ENCODE measurements at regions not wholly inside any gene's neighbourhood (a gene's known extent, or its start where the extent isn't known, plus 50 kb on each side); places are given as distances from the start of the nearest gene placed in this dataset.
A peak's percentile ranks its signal among the peaks of the same experiment; 100 is the strongest.
"Not testable (repeated sequence)": the region's sequence is repeated elsewhere in the genome, so short reads cannot be mapped to it uniquely, and the experiment has no call there.

- intact Hi-C loops (cut with DNase I): no loop called here
- H3K4me1 ChIP-seq: peaks cover 0 to 14% (median 0%) of the 10 kb centered on the region in 12 donors
- ATAC-seq (no peak), DNase-seq (no peak)
- H3K36me3 ChIP-seq: no peaks in the 10 kb centered on the region
- no peak for TF ChIP-seq CTCF (IDR thresholded peaks at IDR 0.05)
- TF ChIP-seq POLR2A (IDR thresholded peaks at IDR 0.05): no peak
- H3K4me3 ChIP-seq: no peak overlapping the region
- H3K9me3 ChIP-seq: peaks cover 0 to 11% (median 4%) of the 10 kb centered on the region in 12 donors
- 54 to 63% (median 61%) methylated on average over 2 of the region's 2 CpGs for WGBS, 4 donors
- H3K27me3 ChIP-seq: no peaks in the 10 kb centered on the region
- no peak overlapping the region for H3K27ac ChIP-seq
Measured at GRCh38 chr13:79932556-79932955, 408.4 kb downstream of the SPRY2 start.

DNA sequence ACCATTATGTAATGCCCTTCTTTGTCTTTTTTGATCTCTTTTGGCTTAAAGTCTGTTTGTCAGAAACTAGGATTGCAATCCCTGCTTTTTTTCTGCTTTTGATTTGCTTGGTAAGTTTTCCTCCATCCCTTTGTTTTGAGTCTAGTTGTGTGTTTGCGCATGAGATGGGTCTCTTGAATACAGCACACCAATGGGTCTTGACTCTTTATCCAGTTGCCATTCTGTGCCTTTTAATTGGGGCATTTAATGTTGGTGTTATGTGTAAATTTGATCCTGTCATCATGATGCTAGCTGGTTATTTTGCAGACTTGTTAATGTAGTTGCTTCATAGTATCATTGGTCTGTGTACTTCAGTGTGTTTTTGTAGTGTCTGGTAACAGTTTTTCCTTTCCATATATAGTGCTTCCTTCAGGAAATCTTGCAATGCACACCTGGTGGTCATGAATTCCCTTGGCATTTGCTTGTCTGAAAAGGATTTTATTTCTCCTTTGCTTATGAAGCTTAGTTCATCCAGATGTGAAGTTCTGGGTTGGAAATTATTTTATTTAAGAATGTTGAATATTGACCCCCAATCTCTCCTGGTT, 416.9 kb downstream of the SPRY2 start:
- H3K4me3 ChIP-seq; intact Hi-C loops (cut with DNase I); H3K27me3 ChIP-seq; DNase-seq; H3K36me3 ChIP-seq; H3K4me1 ChIP-seq; H3K27ac ChIP-seq; ATAC-seq: not testable (repeated sequence)
- whole genome bisulfite sequencing, 4 donors: 94 to 100% (median 99%) methylated on average over 1 of the region's 1 CpG
- peaks cover 0 to 54% (median 13%) of the 10 kb centered on the region in 12 donors for H3K9me3 ChIP-seq

- TF ChIP-seq CTCF (IDR thresholded peaks at IDR 0.05) (no peak), POLR2A (IDR thresholded peaks at IDR 0.05) (no peak)
- Histone ChIP-seq H3K4me3 (no peak overlapping the region), H3K27ac (peak overlapping the region in 2 of 12 donors; percentile 5 to 27), H3K36me3 (no peaks in the 10 kb centered on the region), H3K27me3 (no peaks in the 10 kb centered on the region), H3K9me3 (peaks cover 0 to 39% (median 12%) of the 10 kb centered on the region in 12 donors), H3K4me1 (peaks cover 0 to 20% (median 8%) of the 10 kb centered on the region in 12 donors)
- WGBS, 4 donors: 51 to 73% (median 63%) methylated on average over 2 of the region's 2 CpGs
- ATAC-seq (peak in 1 of 4 donors; percentile 54), DNase-seq (no peak)
- intact Hi-C loops (cut with DNase I): no loop called here
Measured at GRCh38 chr13:79919091-79919490, 421.8 kb downstream of the SPRY2 start.

DNA sequence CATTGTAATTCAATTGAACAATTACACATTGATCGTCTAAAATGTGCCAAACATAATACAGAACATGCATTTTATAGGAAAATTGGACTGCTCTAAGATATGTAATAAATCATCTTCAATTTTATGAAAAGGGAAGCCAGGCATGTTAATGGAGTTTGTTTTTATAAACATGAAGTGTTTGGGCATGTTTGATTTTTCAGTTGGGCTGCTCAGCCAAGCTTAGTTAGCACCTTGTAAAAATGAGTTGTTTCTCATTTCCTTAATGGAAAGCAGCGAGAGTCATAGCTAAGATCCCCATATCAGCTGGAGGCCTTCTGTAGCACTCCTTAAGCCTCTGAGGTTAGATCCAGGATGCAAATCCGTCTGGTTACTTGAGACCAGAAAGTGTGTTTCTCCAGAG, 422.3 kb downstream of the SPRY2 start:
- no peak for TF ChIP-seq CTCF (IDR thresholded peaks at IDR 0.05)
- no peak for TF ChIP-seq POLR2A (IDR thresholded peaks at IDR 0.05)
- Histone ChIP-seq H3K4me1 (peaks cover 0 to 20% (median 8%) of the 10 kb centered on the region in 12 donors), H3K9me3 (peaks cover 0 to 34% (median 10%) of the 10 kb centered on the region in 12 donors), H3K4me3 (no peak overlapping the region), H3K27ac (peak overlapping the region in 2 of 12 donors; percentile 5 to 27), H3K36me3 (no peaks in the 10 kb centered on the region), H3K27me3 (no peaks in the 10 kb centered on the region)
- no peak for DNase-seq
- ATAC-seq: no peak
- intact Hi-C loops (cut with DNase I): no loop called here
- WGBS, 4 donors: 68 to 74% (median 70%) methylated on average over 3 of the region's 3 CpGs

- no peaks in the 10 kb centered on the region for H3K27me3 ChIP-seq
- TF ChIP-seq POLR2A (IDR thresholded peaks at IDR 0.05) (no peak), CTCF (IDR thresholded peaks at IDR 0.05) (no peak)
- H3K36me3 ChIP-seq: no peaks in the 10 kb centered on the region
- H3K9me3 ChIP-seq: peaks cover 0 to 25% (median 7%) of the 10 kb centered on the region in 12 donors
- intact Hi-C loops (cut with DNase I): no loop called here
- H3K4me1 ChIP-seq: peaks cover 0 to 20% (median 8%) of the 10 kb centered on the region in 12 donors
- no peak for ATAC-seq
- 92 to 99% (median 97%) methylated on average over 3 of the region's 3 CpGs for WGBS, 4 donors
- no peak overlapping the region for H3K27ac ChIP-seq
- DNase-seq: no peak
- H3K4me3 ChIP-seq: no peak overlapping the region
Measured at GRCh38 chr13:79917628-79918027, 423.3 kb downstream of the SPRY2 start.

Measured in heart left ventricle (tissue), 16 donors.